Hematopoietic multipotent progenitor cell treated with erythropoietin and hydrocortisone succinate and interleukin-3 and kit ligand, for 15 days (in vitro differentiated cells): ENCODE measurements at regions not wholly inside any gene's neighbourhood (a gene's known extent, or its start where the extent isn't known, plus 50 kb on each side); places are given as distances from the start of the nearest gene placed in this dataset.

Experiments used
- DNase-seq: peaks from one replicate; pipeline ENCODE4 v3.0.0-alpha.2; 2015; ENCODE audit warnings: low spot score

DNA sequence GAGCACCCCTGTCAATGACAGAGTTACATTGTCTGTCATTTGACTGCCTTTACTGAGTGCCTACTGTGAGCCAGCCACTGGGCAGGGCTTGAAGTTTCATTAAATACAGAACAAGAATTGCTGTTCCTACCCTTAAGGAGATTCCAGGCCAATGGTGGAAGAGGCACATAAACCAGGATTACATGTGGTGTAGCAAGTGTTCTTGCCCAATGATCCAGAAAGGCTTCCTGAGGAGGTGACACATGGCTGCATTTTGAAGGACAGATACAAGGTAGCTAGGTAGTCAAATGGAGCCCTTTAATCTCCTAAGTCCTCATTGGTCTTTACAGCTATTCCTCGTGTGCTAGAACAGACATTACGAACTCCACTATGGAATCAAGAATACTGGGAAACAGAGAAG is 312.7 kb downstream of the ETAA1 start:
- DNase-seq, result no peak

- no peak for DNase-seq
Observed at GRCh38 chr2:67712484-67712883, 315.4 kb downstream of the ETAA1 start.

DNA sequence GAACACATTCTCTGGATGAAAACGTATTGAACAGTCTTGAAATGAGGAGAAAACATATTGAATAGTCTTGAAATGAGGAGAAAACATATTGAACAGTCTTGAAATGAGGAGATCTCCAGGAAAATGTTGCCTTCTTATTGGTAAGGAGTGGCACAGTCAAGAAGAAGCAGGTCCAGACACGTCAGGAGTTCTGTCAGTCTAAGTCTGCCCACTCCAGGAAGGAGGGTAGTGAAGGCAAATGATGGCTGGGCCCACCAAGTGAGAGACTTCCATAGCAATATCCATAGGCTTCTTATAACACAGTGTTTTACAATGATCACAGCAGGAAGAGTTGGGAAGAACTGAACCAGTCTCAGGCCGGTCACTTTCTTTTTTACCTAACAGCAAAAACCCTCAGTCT is 316.2 kb downstream of the ETAA1 start:
- no peak for DNase-seq

GRCh38 chr2:67716895-67717396 is 319.8 kb downstream of the ETAA1 start:
- DNase-seq, result no peak

- DNase-seq, result no peak
Observed at GRCh38 chr2:67717692-67718091, 320.6 kb downstream of the ETAA1 start.

GRCh38 chr2:67719351-67719750 is 322.2 kb downstream of the ETAA1 start:
- no peak for DNase-seq

DNA sequence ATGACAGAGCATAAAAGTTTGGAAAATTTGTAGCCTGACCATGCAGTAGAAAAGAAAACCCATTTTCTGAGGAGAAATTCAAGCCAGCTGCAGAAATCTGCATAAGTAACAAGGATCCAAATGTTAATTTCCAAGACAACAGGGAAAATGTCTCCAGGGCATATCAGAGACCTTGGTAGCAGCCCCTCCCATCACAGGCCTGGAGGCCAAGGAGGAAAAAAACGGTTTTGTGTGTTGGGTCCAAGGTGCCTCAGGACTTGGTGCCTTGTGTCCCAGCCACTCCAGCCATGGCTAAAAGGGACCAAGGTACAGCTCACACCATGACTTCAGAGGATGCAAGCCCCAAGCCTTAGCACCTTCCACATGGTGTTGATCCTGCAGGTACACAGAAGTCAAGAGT is 324.4 kb downstream of the ETAA1 start:
- no peak for DNase-seq

GRCh38 chr2:67724261-67724660 is 327.1 kb downstream of the ETAA1 start:
- DNase-seq, result no peak

DNA sequence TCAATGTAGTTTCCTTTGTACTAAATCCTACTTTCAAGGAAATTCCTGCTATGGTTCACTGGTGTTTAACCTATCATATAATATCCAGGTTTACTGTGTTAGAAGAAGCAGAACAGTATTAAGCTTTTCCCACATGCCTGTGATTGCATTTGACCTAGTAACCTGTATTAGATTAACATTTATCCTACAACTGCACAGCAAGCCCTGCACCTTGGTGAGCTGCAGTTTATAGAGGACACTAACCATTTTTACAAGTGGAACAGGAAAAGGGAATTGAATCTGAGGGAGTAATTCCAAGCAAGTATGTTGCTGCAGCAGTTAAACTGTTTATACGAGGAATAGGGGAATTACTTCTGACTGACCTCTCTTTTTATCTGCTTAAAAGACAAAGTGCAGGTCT is 328.6 kb downstream of the ETAA1 start:
- no peak for DNase-seq

DNA sequence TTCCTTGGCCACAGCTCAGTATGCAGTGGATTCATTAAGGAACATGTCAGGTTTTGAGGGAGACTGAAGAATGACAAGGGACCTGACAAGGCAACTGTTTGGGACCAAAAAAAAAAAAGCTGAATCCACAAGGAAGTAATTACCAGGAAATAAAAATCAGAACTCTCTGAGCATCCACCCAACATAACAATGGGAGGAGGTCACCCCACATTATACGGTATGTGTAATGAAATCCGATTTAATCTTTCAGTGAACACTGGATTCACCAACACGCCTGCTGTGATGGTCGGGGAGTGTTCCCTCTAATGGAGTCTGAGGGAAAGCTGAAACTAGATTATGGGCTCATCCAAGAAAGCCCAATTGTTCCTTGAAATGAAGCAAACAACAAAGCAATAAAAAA is 329.3 kb downstream of the ETAA1 start:
- DNase-seq, result no peak

- DNase-seq, result no peak
Observed at GRCh38 chr2:67727131-67727530, 330.0 kb downstream of the ETAA1 start.

DNA sequence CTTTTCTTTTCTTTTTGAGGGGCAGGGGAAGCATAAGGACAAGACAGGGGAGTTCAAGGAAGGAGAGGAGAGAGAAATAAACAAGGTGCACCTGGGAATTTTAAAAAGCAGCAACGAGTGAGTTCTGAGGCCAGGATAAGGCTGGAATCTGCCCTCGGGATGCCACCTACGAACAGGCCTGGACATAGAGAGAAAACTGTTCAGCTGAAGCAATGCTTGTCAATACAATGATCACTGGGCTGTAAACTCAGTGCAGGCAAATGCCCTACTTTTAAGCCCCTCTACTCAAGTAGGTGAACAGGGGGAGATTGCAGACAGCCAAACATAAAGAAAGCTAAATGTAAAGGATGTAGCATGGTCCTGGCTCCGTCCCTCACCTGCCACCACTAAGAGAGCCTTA is 330.5 kb downstream of the ETAA1 start:
- DNase-seq, result no peak

GRCh38 chr2:67729474-67729873 is 332.3 kb downstream of the ETAA1 start:
- no peak for DNase-seq

DNA sequence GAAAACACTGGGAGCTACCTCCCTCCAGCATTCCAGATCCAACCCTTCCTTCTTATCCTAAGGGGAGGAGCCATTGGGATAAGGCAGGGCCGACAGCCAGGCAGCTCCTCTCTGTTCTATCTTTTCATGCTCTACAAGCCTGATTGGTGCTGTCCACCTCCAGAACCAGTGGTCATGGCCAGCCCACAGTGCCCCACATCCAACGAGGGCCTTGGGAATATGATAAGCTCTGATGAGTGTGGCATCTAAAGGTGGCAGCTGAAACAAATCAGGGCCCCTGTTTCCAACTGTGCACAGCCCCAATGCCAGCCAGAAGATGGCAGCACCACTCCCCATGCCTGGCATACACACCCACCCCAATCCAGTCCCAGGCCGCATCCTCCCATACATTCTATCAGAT is 329.3 kb downstream of the C1D start:
- DNase-seq, result no peak

DNA sequence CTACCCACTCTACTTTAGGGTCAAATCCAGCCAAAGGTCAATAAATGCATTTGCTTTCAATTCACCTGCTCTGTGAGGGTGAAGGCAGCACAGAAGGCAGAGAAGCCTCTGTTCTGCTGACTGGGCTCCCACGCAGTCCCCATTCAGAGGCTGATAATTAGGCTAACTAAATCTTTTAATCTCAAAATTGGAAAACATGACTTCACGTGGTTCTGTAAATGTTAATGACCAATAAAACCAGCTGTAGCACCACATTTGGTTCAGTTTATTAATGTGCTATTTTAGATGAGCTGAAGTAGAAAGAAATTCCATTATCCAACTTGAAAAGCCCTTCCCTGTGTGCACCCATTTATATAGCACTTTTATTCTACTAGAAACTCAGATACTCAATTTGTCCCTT is 310.6 kb downstream of the C1D start:
- DNase-seq, result no peak

DNA sequence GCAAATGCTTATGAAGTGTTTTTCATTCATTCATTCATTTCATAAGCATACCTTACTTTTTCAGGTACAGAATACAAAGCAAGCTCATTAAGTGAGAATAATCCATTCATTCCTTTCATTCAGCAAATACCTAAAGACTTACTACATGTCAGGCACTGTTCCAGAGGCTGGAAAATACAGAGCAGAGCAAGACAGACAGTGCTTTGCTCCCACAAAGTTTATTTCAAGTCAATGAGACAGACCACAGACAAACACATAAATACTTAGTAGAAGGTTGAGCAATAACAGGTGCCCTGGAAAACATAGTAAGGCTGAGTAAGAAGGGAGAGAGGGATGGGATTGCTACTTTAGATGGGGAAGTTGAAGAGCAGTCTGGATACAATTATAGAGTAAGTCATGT is 309.8 kb downstream of the C1D start:
- no peak for DNase-seq

GRCh38 chr2:67755156-67755882 is 307.5 kb downstream of the C1D start:
- DNase-seq, result no peak

DNA sequence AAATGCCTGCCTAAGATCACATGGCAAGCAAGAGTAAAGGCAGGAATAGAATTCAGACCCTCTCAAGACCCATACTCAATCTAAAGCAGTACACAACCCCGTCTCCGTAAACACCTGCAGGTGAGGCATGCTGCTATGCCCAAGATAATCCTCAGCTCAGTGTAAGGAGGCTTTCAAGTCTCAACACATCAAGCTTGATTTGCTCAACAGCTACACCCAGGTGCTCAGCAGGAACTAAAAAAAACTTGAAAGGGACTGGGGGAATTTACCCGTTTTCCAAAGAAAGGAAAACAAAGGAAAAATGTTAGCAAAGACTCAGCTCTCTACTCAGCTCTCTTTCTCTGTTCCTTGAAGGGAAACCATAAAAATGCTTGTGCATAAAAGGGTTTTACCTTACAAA is 301.8 kb downstream of the C1D start:
- DNase-seq, result no peak

DNA sequence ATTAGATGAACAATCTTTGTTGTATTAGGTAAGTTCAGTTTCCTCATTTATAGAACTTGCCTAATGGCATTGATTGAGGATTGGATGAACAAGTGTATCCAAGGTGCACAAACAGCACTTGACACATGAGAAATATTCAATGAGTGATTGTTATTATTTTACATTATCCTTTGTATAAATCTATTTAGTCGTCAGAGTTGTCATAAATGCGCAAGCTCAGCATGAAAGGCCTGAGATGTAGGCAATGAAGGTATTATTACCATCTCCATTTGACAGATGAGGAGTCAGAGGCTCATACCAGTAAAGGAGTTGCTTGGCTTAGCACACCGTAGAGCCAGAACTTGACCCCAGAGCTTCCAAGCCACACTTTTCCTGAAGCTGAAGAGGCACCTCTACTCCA is 291.4 kb downstream of the C1D start:
- DNase-seq, result no peak

DNA sequence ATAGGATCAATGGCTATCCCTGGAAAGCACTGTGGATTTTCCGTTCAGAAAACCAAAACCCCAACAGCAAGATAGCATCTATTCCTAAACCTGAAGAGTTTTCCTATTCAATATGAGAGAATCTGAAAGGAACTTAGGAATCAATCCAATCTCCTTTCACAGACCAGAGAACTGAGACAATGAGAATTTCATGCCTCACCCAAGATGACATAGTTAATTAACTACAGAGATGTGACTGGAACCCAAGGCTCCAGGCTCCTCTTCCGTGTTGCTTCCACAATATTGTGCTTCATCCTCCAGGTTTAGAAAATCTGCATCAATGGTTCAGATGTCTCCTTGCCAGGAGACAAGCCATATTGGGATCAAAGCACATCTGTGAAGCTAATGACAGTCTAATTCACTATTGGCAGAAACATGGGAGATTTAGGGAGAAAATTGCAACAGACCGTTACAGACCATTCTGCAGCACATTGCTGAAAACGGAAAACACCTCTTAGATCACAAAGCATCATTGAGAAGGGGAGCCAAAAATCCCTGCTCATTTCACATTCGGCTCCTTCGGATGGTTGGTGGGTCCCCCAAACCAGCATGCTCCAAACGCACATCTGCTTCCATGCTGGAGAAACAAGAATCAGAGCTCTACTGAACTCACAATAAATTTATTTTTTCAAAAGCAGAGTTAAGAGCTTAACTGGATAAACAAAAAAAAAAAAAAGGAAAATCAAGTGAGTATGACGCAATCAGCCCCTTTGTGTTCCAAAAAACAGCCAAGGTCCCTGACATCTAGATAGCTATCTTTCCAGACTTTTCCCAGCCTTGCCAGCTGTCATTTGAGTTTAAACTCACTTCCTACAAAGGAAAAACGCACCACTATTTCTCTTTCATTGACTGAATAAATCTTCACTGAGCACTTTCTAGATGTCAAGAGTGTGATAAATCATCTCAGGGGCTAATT is 290.3 kb downstream of the C1D start:
- DNase-seq, result no peak

DNA sequence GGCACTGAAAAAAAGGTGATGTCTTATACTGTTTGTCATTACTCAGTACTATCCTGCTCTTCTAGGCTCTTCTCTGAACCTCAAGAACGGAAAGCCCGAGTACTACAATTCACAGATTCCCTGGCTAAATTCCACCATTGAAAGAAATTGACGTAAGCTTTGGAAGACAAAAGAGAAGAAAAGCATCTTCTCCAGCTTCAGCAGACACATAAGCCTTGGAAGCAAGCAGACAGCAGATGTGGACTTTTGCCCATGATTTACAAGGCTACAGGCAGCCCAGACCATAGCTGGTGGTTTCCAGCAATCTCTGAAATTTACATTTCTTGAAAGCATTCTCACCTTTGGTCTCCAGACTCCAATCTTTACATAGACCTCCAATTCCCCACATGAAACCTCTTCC is 289.0 kb downstream of the C1D start:
- no peak for DNase-seq

- DNase-seq, result no peak
Observed at GRCh38 chr2:67776276-67776675, 286.5 kb downstream of the C1D start.

DNA sequence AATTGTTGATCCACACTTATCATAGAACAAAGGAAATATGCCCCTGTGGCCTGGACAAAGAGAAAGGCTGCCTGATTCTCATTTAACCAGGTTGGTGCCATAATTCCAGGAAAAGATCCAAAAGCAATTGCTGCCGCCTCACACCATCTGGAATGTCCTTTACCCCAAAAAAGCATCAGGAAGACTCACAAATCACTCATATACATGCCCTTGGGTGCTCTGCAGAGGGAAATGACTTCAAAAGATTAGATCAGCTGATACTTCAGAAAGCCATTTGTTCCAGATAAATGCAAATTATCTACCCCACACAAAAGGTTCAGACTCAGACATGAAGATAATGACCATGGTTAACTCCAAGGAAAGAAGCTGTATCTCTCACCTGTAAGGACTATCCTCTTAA is 285.8 kb downstream of the C1D start:
- DNase-seq, result no peak
